Kidney glomerular epithelial cell (primary cell): ENCODE measurements at regions not wholly inside any gene's neighbourhood (a gene's known extent, or its start where the extent isn't known, plus 50 kb on each side); places are given as distances from the start of the nearest gene placed in this dataset.

Source experiments
- DNase-seq: peaks from one replicate; lab custom pipeline; 2025; lab: John Stamatoyannopoulos, UW

DNA sequence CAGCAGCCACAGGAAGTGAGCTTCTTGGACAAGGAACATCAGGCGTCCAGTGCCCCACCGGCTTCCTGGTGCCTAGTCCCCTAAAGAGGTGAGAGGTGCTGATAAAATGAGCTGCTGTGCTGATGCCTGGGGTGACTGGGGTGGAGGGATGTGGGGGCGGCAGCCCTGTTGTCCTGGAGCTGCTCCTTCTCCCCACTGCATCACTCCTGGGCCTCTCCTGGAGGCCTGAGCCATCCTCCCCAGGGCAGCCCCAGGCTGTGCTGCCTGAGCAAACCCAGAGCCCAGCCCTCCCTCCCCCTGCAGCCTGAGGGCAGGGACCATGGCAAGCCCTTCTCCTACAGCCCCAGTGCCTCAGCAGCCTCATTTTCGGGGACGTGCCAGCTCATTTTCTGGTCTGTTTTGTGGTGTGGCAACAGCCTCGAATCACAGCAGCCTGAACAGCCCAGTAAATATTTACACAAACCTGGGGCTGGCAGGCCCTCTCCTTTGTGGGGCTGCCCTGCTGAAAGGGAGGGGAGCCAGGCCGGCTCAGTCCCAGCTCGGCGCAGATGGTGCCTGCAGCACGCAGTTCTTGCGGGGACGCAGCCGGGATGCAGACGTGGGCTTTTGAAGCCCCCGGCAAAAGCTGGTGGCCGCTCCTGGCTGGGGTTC is 259.9 kb downstream of the DLL1 start:
- no peak for DNase-seq

DNA sequence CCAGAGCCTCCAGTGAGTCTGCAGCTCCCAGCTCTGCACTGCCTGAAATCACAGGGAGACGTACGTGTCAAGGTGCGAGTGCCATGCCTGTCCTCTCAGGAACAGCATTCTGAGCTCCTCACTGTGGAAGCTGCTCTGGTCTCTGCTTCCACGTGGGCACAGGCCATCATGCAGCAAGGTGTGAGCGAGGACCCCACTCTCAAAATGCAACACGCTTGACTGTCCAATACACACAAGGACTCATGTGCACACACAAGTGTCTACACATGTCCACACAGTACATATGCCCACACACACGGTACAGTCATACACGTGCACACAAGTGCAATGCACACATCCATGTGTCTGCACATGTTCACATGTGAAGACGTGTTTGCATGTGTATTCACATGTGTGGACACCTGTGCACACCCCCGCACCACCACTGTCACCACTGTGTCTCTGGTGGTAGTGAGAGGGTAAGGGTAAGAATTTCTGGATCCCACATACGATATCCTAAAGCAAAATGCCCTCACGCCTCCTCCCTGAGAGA is 260.5 kb downstream of the DLL1 start:
- no peak for DNase-seq

DNA sequence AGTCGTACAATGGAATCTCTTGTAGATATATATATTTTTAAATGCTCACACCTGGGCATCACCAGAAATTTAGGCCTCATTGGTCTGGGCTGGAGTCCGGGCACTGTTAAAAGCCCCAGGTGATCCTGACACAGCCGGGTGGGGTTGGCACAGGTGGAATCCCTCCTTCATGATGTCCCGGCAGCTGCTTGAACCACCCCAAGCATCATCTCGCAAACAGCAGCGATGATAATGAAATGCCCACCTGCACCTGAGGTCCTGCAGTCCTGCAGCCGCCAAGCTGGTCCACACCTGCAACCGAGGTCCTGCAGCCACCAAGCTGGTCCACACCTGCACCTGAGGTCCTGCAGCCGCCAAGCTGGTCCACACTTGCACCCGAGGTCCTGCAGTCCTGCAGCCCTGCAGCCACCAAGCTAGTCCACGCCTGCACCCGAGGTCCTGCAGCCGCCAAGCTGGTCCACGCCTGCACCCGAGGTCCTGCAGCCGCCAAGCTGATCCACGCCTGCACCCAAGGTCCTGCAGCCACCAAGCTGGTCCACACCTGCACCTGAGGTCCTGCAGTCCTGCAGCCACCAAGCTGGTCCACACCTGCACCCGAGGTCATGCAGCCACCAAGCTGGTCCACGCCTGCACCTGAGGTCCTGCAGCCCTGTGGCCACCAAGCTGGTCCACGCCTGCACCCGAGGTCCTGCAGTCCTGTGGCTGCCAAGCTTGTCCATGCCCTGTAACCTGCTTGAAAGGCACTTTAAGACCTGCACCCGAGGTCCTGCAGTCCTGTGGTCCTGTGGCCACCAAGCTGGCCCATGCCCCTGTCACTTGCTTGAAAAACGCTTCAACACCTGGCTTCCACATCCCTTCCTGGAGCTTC is 261.2 kb downstream of the DLL1 start:
- no peak for DNase-seq

DNA sequence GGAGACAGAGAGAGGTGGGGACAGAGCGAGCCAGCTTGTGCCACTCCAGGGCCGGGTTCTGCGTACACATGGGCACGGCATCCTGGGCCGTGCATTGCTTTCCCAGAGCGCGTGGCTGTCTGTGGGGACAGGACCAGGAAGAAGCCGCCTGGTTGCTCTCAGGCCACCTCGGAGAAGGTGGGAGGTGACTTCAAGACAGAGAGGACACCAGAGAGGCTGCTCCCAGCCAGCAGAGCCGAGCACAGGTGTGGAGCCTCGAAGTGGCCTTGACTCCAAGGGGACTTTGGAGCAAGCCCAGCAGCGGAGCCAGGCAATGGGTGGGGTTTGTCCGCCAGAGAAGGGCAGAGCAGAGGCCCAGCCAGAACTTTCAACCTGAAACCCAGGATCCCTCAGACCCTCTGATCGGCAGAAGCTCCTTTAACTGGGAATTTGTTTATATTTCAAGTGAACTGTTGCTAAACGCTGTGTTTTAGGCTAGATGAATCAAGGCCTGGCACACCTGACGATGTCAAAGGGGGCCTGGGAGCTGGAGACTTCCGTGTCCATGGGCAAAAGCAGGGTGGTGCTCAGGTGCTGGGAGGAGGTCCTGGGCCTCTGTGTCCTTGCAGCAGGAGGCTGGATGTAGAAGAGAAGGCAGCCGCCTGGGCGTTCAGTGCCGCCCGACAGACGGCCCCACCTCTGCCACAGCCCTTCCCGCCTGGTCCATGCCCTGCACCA is 262.1 kb downstream of the DLL1 start:
- DNase-seq, result no peak

DNA sequence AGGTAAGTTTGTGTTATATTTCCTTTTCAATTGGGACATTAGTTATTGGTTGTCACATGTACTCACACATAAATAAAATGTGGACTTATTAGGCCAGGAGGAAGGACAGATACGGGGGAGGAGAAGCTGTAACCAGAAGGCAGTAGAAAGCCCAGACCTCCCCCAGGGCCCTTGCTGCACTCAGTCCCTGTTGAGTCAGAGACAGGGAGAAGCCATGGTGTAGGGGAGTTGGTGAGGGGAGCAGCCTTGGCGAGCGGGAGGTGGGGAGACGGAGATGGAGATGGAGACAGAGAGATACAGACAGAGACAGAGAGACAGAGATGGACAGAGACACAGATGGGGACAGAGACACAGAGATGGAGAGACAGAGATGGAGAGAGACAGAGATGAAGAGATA is 263.2 kb downstream of the DLL1 start:
- no peak for DNase-seq

DNA sequence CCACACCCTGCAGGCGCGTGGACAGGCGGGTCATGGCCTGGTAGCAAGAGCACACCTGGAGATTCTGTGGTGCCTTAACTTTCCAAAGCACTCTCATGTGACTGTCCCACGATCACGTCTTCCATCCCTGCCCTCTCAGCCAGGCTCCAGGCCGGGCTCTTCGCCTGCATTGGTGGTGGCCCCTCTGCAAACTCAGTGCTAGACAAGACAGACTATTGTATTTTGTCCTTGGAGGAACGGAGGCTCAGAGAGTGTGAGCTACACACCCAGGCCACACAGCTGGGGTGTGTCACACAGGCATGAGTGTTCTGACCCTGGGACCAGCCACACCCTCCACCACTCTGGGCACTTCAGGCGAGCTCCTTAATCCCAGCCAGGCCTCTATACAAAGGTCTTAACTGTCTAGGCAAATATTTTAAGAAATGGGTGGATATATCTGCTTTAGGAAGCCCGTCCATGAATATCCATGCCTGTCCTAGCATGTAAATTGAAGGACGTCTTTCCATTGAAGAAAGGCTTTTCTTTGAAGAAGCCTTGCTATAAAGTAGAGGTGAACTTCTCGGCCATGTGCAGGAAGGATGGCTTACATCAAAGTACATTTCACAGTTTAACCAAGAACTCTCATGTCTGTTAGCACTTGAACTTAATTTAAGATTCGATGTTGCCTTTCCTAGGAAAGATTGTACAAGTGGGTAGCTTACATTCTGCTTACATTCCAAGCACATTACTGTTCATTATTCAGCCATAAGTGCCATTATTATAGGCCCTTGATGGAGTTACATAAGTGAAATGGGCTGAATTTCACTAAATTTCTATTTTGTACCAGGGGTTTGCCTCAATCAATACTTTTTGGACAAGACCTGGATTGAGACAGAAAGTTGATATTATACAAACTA is 263.9 kb downstream of the DLL1 start:
- no peak for DNase-seq

DNA sequence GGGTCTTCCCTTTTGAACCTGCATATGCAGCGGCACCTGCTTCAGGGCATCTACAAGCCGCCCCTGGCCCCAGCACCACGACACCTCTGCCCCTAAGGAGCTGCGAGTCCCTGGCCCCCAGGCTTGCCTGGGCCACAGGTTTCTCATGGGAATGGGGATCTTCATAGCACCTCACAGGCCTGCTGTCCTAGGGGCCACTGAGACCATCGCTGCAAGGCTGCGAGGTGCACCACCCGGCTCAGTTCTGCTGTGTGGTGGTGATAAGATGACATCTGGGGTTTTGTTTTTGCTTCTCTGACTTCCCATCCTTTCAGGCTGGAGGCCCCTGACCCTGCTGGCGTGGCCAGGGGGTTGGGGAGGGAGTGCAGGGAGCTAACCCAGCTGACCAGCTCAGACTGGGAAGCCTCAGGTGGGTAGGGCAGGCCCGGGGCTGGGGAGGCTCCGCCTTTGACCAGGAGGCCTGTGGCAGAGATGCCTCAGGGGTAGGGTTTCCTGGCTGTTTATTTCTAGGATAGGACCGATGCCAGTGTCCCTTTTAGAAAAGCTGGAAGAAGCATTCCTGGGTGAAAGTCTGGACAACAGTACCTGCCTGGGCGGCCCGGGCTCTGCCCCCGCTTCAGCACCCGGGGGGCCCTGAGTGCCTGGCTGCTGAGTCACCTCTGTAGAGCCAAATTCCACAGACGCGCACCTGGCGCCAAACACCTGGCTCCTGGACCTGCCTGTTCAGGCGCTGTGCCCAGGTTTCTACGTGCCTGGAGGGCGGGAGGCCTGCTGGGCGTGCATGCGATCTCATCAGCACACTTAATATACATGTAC is 264.7 kb downstream of the DLL1 start:
- DNase-seq, result no peak

DNA sequence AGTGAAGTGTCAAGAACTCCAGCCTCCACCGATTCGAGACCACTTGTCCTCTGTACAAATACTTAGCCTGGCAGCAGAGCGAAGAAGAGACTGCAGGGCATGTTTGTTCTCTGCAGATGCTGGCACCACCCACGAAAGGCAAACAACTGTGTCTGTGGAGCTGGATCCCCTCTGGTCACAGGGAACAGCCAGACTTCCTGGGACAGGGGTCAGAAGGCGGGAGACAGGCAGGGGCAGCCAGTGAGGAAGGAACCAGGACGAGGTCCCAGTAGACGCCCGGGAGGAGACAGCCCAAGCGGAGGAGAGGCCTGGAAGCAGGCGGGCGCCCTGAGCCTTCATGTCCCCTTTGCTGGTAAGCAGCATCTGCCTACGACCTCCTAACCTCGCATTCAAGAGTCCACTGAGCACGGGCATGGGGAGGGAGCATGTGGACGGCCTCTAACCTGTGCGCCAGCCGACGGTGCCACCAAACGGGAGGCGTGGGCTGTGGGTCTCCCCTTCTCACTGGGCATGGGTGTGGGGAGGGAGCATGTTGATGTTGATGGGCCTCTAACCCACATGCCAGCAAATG is 265.5 kb downstream of the DLL1 start:
- no peak for DNase-seq

DNA sequence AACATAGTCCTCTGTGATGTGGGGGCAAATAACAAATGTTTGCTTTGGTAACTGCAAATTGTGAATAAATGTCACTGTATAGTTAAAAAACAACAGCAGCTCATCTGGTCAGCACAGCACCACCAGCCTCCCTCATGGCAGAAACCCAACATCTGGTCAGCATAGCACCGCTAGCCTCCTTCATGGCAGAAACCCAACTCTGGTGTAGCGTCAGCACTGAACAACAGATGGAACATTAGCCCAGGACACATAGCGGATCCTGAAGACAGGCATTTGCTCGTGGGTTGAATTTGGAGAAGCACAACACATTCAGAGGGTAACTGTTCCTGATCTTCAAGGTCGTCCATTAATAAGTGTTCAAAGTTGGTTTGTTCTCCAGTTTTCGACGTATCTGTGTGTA is 265.9 kb downstream of the DLL1 start:
- DNase-seq, result no peak

DNA sequence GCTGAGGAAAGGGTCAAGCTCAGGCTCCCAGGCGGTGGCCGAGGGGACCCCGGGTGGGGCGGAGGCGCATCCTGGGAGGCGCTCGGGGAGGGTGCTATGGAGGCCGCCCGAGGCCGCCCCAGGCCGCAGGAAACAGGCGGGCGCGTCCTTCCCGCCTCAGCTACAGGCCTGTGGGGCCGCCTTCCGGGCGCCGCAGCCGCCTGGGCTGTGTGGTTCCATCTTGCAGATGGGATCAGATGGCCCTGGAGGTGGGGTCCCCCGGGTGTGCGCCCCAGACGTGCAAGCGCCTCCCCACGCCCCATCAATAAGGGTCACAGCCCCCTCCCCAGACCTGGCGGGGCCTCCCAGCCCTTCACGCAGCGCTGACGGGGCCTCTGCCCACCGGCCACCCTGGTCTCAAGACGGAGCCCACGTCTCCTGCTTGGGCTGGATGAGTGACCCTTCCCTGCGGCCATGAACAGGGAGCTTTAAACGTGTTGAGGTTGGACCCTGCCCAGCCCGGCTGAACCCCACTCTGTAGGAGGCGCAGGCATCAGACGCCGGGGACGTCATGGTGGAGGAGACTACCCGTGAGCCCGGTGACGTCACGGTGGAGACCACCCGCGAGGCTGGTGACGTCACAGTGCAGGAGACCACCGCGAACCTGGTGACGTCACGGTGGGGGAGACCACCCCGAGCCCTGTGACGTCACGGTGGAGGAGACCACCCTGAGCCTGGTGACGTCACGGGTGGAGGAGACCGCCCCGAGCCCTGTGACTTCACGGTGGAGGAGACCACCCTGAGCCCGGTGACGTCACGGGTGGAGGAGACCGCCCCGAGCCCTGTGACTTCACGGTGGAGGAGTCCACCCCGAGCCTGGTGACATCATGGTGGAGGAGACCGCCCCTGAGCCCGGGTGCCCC is 267.0 kb downstream of the DLL1 start:
- no peak for DNase-seq

DNA sequence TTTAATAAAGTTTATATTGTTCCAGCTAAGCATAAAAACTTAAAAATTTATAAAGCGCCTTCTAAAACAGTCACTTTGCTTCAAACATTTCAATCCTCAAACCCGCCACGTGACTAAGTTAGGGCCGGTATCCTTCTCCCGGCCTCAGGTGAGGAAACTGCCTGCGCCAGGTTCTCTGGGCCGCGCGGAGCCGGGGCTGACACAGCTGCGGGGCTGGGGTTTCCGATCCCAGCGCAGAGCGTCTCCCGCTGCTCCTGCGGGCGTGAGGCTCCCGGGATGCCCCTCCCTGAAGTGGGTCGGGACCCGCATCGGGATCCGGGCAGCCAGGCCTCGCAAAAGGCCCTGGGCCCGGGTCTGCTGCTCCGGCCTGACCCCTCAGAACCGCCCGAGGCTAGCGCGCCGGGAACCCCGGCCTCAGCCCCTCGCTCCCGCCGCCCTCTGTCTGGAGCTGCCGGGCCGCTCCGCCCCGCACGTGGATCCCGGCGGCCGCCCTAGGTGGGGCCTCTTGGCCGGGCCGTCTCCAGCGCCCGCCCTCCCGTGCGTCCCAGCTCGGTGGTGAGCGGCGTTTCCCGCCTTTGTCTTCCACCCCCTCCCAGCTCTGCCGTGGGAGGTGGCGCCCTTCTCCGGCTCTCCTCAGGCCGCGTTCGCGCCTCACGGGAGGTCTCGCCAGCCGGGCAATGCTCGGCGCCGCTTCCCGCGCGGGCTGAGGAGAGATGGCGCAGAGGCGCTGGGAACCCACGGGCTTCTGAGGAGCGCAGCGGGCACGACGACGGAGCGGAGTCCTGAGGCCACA is 267.9 kb downstream of the DLL1 start:
- DNase-seq, result no peak

DNA sequence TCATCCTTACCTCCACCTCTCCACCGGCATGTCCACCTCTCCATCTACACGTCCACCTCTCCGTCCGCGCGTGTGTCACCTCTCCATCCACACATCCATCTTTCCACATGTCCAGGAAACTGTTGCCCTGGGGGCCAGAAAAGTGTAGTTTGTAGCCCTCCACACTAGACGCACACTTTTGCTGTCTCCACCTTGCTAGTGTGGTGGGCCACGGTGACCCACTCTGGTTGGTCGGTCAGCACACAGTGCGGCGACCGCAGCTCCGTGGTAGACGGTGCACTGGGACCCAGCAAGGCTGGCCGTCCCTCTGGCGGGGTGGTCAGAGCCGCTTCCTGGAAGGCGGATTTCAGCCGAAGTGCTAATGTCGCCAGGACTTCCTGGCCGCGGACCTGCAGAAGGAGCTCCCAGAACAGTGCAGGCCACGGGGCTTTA is 268.6 kb downstream of the DLL1 start:
- DNase-seq, result no peak

DNA sequence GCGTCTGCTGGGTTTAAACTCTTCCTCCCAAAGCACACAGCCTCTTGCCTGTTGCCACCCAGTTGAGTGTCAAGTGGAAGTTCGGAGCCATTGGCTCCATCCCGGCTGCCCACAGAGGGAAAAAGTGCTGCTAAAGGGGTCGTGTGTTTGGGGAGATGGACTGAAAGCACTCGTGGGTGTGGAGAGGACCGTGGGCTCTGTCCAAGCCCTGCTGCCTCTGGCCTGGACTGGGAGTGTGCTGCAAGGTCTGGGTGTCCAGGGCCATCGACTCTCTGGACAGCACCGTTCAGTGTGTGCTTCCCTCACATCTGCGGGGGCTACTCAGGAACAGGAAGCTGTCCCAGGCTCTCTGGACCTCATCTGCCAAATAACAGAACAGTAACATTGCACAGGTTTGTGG is 269.3 kb downstream of the DLL1 start:
- DNase-seq, result no peak

DNA sequence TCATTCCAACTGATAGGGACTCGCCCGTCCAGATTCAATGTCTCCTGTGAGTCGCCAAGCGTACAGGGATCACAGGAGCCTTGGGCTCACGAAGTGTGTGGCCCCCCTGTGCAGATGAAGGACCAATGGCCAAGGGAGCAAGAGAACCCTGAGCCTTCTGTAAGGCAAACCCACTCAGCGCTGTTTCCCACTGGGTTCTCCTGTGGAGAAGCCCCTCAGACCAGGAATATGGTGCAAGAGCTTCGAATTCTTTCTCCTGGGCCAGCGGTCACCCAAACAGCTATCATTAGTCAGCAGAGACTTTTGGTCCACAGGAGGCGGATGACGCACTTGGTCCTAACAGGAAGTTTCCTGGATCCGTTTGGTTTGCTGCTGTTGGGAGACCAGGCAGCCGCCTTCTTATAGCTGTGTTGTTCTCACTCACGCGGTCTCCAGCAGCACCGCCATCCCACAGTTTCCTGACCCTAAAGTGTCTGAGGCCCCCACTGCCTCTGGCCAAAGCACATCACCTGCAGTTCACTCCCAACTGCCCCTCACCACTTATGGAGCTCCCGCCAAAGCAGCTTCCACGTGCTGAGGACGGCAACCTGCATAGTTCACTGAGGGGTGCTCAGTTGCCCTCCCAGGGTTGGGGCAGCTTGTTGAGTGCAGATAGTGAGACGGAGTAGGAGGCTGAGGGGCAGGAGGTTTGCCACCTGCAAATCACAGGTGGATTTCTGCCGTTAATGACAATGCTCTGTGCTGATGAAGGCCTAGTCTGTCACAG is 268.6 kb downstream of the ERMARD start:
- no peak for DNase-seq

DNA sequence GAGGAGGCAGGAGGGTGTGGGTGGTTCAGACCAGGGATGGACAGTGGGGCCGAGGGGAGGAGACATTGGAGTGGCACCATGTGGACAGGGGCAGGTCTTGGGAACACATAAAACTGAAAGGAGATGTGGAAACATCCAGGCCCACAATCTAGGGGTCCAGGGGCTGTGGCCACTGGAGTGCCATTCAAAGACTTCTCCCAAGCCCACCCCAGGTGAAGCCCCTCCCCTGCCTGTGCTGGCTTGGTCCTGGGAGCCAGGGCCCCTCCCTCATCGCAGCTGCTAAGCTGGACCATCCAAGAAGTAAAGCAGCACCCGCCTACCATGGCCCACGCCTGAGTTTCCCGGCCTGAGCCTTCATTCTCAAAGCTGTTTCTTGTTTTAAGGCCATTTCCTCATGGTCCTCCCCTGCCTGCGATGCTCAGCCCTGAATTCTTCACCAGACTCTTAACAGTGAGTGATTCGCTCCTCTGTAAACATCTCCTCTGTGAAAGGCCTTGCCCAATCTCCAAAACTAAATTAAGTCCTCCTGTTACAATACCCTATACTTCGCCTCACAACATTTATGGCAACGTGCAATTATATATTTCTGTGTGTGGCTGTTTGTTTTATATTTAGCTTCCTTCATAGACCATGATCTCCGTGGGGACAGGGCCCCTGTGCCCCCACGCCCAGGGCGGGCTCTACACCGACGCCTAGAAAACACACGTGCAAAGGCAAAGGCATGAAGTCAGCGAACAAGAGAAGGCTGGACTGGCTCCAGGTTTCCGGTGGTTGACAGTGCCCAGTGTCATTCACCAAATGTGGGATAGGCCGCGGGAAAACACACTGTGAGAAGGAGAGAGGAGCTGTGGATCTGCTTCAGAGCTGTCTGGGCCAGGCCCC is 267.8 kb downstream of the ERMARD start:
- no peak for DNase-seq

DNA sequence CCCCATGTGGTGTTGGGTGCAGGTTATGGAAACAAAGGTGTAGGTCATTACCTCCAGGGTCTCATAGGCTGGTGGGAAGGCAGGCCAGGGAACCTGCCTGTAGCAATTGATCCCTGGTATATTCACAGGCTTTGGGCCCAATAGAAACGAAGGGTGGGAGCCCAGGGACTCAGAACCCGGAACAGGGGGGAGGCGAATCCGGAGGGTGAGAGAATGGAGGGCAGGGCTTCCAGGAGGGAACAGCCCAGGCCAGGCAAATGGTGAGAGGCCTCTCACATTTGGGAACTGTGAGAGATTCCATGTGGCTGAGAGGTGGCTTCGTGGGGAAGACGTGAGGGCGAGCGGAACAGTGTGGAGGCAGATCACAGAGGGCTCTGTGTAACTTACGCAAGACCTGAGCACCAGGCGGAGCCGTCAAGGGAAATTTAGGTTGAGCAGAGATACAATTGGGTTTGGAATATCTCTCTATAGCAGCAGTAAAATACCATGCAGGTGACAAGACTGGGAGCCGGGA is 267.1 kb downstream of the ERMARD start:
- no peak for DNase-seq
